ENCODE measurements at regions not wholly inside any gene's neighbourhood (a gene's known extent, or its start where the extent isn't known, plus 50 kb on each side); places are given as distances from the start of the nearest gene placed in this dataset.

DNA sequence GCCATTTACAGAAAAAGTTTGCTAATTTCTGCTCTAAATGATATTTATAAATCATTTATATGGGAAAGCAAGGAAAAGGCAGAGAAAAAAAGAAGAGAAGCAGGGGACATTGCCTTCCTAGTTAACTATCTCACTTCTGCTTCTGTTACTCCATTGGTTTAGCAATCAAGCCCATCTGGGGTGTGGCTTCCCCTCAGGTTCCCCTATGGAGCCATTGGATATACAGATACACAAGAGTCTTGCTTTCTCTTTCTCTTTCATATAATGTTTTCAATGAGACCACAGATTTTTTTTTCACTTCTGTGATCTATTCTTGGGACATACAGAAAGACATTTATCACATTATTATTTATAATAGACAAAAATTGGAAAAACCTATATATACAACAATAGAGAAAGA is 105.6 kb upstream of the TOM1L1 start:
- Histone ChIP-seq H3K4me3 (ENCODE audit: extremely low read depth, insufficient read depth, low read length, poor library complexity, severe bottlenecking) (no peak overlapping the region), H3K9me3 (ENCODE audit: control insufficient read depth, low read length) (no peaks in the 10 kb centered on the region), H3K36me3 (ENCODE audit: control insufficient read depth, insufficient read depth, low read length) (no peaks in the 10 kb centered on the region), H3K4me1 (ENCODE audit: control insufficient read depth, insufficient read depth, low read length, poor library complexity, severe bottlenecking) (no peaks in the 10 kb centered on the region), H3K27ac (ENCODE audit: low read depth, low read length, severe bottlenecking) (no peak overlapping the region)

DNA sequence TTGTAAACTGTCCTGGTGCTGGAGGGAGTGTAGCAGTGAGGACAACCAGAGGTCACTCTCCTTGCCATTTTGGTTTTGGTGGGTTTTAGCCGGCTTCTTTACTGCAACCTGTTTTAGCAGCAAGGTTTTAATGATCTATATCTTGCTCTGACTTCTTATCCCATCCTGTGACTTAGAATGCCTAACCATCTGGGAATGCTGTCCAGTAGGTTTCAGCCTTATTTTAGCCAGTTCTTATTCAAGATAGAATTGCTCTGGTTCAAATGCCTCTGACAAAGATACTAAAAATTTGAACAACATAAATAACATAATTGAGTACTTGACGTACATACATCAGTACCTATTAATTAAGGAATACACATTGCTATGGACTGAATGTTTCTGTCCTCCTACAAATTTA is 93.3 kb upstream of the TOM1L1 start:
- WGBS, 2 experiments (ENCODE audit: insufficient coverage in 2 of 2): 100% methylated on average over 1 of the region's 2 CpGs; no CpG with 5 or more reads in 1 of the 2 experiments
- H3K27ac ChIP-seq (ENCODE audit: low read depth, low read length, severe bottlenecking): no peak overlapping the region

DNA sequence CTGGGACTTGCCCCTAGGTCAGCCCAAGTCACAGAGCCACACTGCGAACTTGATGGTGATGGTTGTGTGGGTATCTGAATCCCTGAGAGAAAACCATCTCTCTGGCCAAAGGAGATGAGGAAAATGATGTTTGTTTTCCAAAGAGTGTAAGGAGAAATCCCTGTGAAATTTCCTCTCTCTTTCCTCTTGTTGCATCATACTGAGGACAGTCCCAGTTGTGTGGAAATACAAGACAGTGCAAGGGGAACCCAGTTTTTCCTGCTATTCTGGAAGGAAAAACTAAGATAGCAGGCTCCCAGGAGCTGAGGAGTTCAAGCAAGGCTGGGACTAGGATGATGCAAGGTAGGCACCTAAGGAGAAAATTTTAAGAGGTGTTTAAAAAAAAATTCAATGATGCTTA is 86.8 kb upstream of the TOM1L1 start:
- WGBS, 2 experiments (ENCODE audit: insufficient coverage in 2 of 2): 100% methylated on average over 1 of the region's 1 CpG; no CpG with 5 or more reads in 1 of the 2 experiments
- Histone ChIP-seq H3K27ac (ENCODE audit: low read depth, low read length, severe bottlenecking) (no peak overlapping the region), H3K4me3 (ENCODE audit: extremely low read depth, insufficient read depth, low read length, poor library complexity, severe bottlenecking) (no peak overlapping the region), H3K4me1 (ENCODE audit: control insufficient read depth, insufficient read depth, low read length, poor library complexity, severe bottlenecking) (no peaks in the 10 kb centered on the region), H3K36me3 (ENCODE audit: control insufficient read depth, insufficient read depth, low read length) (no peaks in the 10 kb centered on the region), H3K9me3 (ENCODE audit: control insufficient read depth, low read length) (no peaks in the 10 kb centered on the region)

More for the DNA sequence above, 93.3 kb upstream of the TOM1L1 start:
- H3K9me3 ChIP-seq (ENCODE audit: control insufficient read depth, low read length): no peaks in the 10 kb centered on the region
- no peaks in the 10 kb centered on the region for H3K4me1 ChIP-seq (ENCODE audit: control insufficient read depth, insufficient read depth, low read length, poor library complexity, severe bottlenecking)
- H3K36me3 ChIP-seq (ENCODE audit: control insufficient read depth, insufficient read depth, low read length): no peaks in the 10 kb centered on the region
- H3K4me3 ChIP-seq (ENCODE audit: extremely low read depth, insufficient read depth, low read length, poor library complexity, severe bottlenecking): no peak overlapping the region

- no peaks in the 10 kb centered on the region for H3K9me3 ChIP-seq (ENCODE audit: control insufficient read depth, low read length)
- 100% methylated on average over 2 of the region's 3 CpGs; no CpG with 5 or more reads in 1 of the 2 experiments for WGBS, 2 experiments (ENCODE audit: insufficient coverage in 2 of 2)
- no peaks in the 10 kb centered on the region for H3K36me3 ChIP-seq (ENCODE audit: control insufficient read depth, insufficient read depth, low read length)
- no peaks in the 10 kb centered on the region for H3K4me1 ChIP-seq (ENCODE audit: control insufficient read depth, insufficient read depth, low read length, poor library complexity, severe bottlenecking)
- H3K27ac ChIP-seq (ENCODE audit: low read depth, low read length, severe bottlenecking): no peak overlapping the region
- H3K4me3 ChIP-seq (ENCODE audit: extremely low read depth, insufficient read depth, low read length, poor library complexity, severe bottlenecking): no peak overlapping the region
Observed at GRCh38 chr17:54814371-54814770, 86.3 kb upstream of the TOM1L1 start.

DNA sequence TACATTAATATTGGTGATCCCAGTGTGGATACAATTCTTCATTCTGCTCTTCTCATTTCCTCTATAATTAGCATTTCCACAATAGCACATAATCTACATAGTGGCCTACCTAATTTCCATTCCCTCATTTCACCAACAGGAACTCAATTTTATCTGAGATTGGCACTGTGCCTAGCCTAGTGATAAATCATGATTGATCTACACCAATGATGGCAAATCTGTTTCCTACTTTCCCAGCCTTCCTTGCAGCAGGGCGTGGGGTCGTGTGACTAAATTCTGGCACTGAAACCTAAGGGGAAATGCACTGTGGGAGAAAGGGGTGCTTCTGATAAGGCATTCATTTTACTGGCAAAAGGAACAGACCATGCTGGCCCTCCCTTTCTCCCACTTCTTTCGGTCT is 66.6 kb upstream of the TOM1L1 start:
- no peak overlapping the region for H3K27ac ChIP-seq (ENCODE audit: low read depth, low read length, severe bottlenecking)
- H3K9me3 ChIP-seq (ENCODE audit: control insufficient read depth, low read length): no peaks in the 10 kb centered on the region
- no peaks in the 10 kb centered on the region for H3K4me1 ChIP-seq (ENCODE audit: control insufficient read depth, insufficient read depth, low read length, poor library complexity, severe bottlenecking)
- no peak overlapping the region for H3K4me3 ChIP-seq (ENCODE audit: extremely low read depth, insufficient read depth, low read length, poor library complexity, severe bottlenecking)
- no peaks in the 10 kb centered on the region for H3K36me3 ChIP-seq (ENCODE audit: control insufficient read depth, insufficient read depth, low read length)
- 80% methylated on average over 2 of the region's 3 CpGs; no CpG with 5 or more reads in 1 of the 2 experiments for WGBS, 2 experiments (ENCODE audit: insufficient coverage in 2 of 2)

GRCh38 chr17:54835015-54835414 is 65.6 kb upstream of the TOM1L1 start:
- no peak overlapping the region for H3K27ac ChIP-seq (ENCODE audit: low read depth, low read length, severe bottlenecking)
- no peak overlapping the region for H3K4me3 ChIP-seq (ENCODE audit: extremely low read depth, insufficient read depth, low read length, poor library complexity, severe bottlenecking)
- no peaks in the 10 kb centered on the region for H3K9me3 ChIP-seq (ENCODE audit: control insufficient read depth, low read length)
- WGBS, 2 experiments (ENCODE audit: insufficient coverage in 2 of 2): 78 to 83% methylated on average over 1 of the region's 2 CpGs
- H3K4me1 ChIP-seq (ENCODE audit: control insufficient read depth, insufficient read depth, low read length, poor library complexity, severe bottlenecking): no peaks in the 10 kb centered on the region
- no peaks in the 10 kb centered on the region for H3K36me3 ChIP-seq (ENCODE audit: control insufficient read depth, insufficient read depth, low read length)

DNA sequence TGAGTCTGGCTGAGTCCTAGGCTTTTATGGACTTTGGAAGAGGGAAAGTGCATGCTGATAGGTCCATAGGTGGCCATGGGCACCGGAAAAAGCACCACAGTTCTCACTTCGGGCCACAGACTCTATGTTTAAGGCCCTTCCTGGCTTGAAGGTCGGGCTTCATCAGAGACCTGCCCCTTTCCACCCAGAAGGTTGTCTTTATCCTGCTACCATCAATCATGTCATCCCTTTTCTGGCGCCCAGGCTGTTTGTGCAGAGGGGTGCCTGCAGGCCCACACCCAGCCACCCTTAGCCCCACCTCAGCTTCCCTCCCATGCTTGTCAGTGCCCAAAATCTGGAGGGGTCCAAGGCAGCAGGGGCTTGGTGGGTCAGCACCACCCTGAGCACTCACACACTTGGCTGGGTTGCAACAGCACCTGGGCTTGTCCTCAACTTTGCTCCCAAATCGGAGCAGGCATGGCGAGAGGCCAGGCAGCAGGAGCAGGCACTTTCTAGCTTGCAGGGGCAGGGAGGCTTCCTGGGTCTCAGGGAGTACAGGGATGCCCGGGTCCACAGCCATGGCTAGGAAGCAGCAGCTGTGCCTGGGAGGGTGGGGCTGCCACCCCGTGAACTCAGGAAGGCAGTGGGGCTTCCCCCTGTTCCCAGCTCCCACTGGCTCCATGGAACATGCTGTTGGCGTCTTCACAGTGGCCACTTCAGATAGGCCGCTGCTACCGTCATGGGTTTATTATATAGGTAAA is 63.8 kb upstream of the TOM1L1 start:
- 85 to 87% methylated on average over 7 of the region's 11 CpGs for WGBS, 2 experiments (ENCODE audit: insufficient coverage in 2 of 2)
- Histone ChIP-seq H3K4me3 (ENCODE audit: extremely low read depth, insufficient read depth, low read length, poor library complexity, severe bottlenecking) (no peak overlapping the region), H3K9me3 (ENCODE audit: control insufficient read depth, low read length) (no peaks in the 10 kb centered on the region), H3K4me1 (ENCODE audit: control insufficient read depth, insufficient read depth, low read length, poor library complexity, severe bottlenecking) (no peaks in the 10 kb centered on the region), H3K27ac (ENCODE audit: low read depth, low read length, severe bottlenecking) (no peak overlapping the region), H3K36me3 (ENCODE audit: control insufficient read depth, insufficient read depth, low read length) (no peaks in the 10 kb centered on the region)

GRCh38 chr17:54838651-54839421 is 61.8 kb upstream of the TOM1L1 start:
- no peaks in the 10 kb centered on the region for H3K9me3 ChIP-seq (ENCODE audit: control insufficient read depth, low read length)
- 80% methylated on average over 1 of the region's 3 CpGs; no CpG with 5 or more reads in 1 of the 2 experiments for WGBS, 2 experiments (ENCODE audit: insufficient coverage in 2 of 2)

DNA sequence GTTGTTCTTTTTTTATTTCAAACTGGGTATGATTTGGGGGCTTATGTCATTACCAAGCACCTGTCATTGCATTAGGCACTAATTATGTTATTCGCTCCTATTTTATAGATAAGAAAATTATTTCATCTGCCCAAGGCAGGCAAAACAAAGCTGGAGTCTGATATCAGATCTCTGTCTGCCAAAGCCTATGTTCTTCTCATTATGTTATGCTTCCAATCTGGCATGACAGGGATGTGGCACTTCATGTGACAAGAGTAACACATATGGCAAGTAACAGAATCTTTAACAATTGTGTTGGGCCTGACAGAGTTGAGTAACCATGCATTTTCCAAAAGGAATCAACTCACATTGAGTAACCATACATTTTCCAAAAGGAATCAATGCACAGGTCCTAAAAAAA is 61.2 kb upstream of the TOM1L1 start:
- no peak overlapping the region for H3K4me3 ChIP-seq (ENCODE audit: extremely low read depth, insufficient read depth, low read length, poor library complexity, severe bottlenecking)
- H3K4me1 ChIP-seq (ENCODE audit: control insufficient read depth, insufficient read depth, low read length, poor library complexity, severe bottlenecking): no peaks in the 10 kb centered on the region
- no CpG with 5 or more reads among the region's 1 CpG for WGBS, 2 experiments (ENCODE audit: insufficient coverage in 2 of 2)
- no peaks in the 10 kb centered on the region for H3K36me3 ChIP-seq (ENCODE audit: control insufficient read depth, insufficient read depth, low read length)
- H3K27ac ChIP-seq (ENCODE audit: low read depth, low read length, severe bottlenecking): no peak overlapping the region
- no peaks in the 10 kb centered on the region for H3K9me3 ChIP-seq (ENCODE audit: control insufficient read depth, low read length)

More at GRCh38 chr17:54838651-54839421, 61.8 kb upstream of the TOM1L1 start:
- Histone ChIP-seq H3K4me1 (ENCODE audit: control insufficient read depth, insufficient read depth, low read length, poor library complexity, severe bottlenecking) (no peaks in the 10 kb centered on the region), H3K4me3 (ENCODE audit: extremely low read depth, insufficient read depth, low read length, poor library complexity, severe bottlenecking) (no peak overlapping the region), H3K36me3 (ENCODE audit: control insufficient read depth, insufficient read depth, low read length) (no peaks in the 10 kb centered on the region), H3K27ac (ENCODE audit: low read depth, low read length, severe bottlenecking) (no peak overlapping the region)

DNA sequence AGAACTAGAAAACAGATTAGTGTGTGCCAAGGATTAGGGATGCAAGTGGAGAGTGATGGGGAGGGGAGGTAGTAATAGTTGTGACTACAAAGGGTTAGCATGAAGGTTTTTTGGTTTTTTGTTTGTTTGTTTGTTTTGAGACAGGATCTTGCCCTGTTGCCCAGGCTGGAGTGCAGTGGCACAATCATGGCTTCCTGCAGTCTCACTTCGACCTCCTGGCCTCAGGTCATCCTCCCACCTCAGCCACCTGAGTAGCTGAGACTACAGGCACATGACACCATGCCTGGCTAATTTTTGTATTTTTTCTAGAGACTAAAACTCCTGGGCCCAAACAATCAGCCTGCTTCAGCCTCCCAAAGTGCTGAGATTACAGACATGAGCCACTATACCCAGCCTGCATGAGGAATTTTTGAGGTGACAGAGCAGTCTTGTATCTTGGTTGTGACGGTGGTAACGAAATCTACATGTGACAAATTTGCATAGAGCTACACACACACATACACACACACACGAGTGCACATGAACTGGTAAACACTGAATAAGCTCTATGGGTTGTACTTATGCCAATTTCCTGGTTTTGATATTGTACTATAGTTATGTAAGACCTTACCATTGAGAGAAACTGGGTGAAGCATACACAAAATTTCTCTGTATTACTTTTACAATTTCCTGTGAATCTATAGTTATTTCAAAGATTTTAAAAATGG is 59.6 kb upstream of the TOM1L1 start:
- Histone ChIP-seq H3K4me1 (ENCODE audit: control insufficient read depth, insufficient read depth, low read length, poor library complexity, severe bottlenecking) (no peaks in the 10 kb centered on the region), H3K27ac (ENCODE audit: low read depth, low read length, severe bottlenecking) (no peak overlapping the region), H3K4me3 (ENCODE audit: extremely low read depth, insufficient read depth, low read length, poor library complexity, severe bottlenecking) (no peak overlapping the region), H3K9me3 (ENCODE audit: control insufficient read depth, low read length) (no peaks in the 10 kb centered on the region), H3K36me3 (ENCODE audit: control insufficient read depth, insufficient read depth, low read length) (no peaks in the 10 kb centered on the region)
- WGBS, 2 experiments (ENCODE audit: insufficient coverage in 2 of 2): 100% methylated on average over 1 of the region's 4 CpGs

Measured in mesodermal cell (in vitro differentiated cells).